GM18520 (cell line): ENCODE measurements at regions not wholly inside any gene's neighbourhood (a gene's known extent, or its start where the extent isn't known, plus 50 kb on each side); places are given as distances from the start of the nearest gene placed in this dataset.
A peak's percentile ranks its signal among the peaks of the same experiment; 100 is the strongest.

Source experiments
- ATAC-seq: cut with Tn5 transposase; IDR thresholded peaks from one replicate; pipeline ENCODE4 v1.9.1; 2021; ENCODE audit not compliant: unreplicated experiment

DNA sequence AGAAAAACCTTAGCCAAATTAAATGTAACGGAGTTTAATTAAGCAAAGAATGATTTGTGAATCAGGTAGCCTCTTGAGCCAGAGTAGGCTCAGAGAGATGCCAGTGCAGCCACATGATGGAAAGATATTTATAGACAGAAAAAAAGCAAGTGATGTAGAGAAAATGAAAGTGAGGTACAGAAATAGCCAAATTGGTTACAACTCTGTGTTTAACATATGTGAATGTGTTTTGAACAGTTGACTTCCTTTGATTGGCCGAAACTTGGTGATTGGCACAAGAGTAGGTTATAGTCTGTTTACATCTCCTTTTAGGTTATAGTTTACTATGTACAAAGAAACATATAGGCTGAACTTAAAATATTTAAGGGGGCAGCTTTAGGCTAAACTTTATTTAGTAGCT is 459.9 kb upstream of the BOD1L1 start:
- ATAC-seq: peak; percentile 74

- ATAC-seq: no peak
Measured at GRCh38 chr4:14087921-14088320, 460.4 kb upstream of the BOD1L1 start.

GRCh38 chr4:14091531-14091930 is 464.0 kb upstream of the BOD1L1 start:
- ATAC-seq: no peak

DNA sequence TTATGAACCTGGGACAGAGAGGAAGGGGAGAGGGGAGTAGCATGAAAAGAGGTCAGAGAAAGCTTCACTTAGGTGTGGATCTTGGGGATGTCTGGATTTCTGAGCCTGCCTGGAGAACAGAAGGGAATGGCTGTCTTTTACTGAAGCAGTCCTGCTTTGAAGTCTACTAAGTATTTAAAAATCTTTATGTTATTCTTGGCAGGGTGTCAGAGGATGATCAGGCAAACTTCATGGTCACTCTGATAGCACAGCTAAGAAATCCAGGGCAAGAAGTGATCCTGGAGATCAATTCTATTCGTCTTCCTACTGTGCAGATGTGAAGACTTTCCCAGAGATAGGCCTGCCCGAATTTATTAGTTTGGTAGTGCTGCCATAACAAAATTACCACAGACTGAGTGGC is 464.4 kb upstream of the BOD1L1 start:
- ATAC-seq: no peak

GRCh38 chr4:14092741-14093140 is 465.2 kb upstream of the BOD1L1 start:
- no peak for ATAC-seq

GRCh38 chr4:14095831-14096230 is 468.3 kb upstream of the BOD1L1 start:
- ATAC-seq: no peak

DNA sequence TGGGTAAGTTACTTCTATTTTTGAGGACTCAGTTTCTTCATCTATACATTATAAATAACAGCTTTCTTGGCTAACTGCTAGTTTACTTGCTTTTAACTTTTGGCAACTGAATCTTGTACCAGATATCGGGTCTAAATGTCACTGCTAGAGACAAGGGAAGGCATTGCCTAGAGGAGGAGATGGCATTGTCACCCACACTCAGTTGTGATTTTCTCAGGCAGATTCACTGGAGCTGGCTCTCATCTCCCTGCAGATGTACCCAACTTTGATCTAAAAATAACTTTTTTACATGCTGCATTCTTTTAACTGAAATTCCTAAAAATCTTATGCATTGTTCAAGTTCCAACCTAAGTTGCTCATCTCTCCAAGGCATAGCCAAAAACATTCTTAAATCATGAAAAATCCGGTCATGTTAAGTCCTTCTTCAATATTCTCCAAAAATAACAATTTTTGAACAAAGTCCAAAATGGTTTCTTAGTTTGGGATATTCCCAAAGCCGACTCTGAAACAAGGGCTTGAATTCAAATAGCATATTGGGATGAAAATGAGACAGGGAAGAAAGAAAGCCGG is 469.0 kb upstream of the BOD1L1 start:
- ATAC-seq: no peak

- ATAC-seq: no peak
Measured at GRCh38 chr4:14100349-14100748, 472.8 kb upstream of the BOD1L1 start.

GRCh38 chr4:14110407-14110806 is 482.9 kb upstream of the BOD1L1 start:
- no peak for ATAC-seq

- no peak for ATAC-seq
Measured at GRCh38 chr4:14111730-14112181, 484.2 kb upstream of the BOD1L1 start.

DNA sequence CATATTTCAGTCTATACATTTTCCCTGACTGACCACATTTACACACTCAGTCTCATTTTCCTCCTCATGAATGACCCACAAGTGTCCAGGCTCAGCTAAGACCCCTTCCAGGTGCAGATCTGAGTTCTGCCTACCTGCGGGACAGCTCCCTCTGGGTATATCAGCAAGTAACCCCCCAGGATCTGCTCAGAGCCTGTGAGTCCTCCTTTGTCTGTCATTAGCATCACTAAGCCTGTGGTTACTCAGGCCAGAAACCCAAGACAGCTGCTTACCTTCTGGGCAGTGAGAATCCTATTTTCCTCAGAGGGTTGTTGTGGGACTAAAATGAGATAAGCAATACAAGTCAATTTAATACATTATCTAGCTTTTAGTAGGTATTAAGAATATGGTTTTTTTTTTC is 487.6 kb upstream of the BOD1L1 start:
- ATAC-seq: no peak

GRCh38 chr4:14117575-14118238 is 490.2 kb upstream of the BOD1L1 start:
- no peak for ATAC-seq

DNA sequence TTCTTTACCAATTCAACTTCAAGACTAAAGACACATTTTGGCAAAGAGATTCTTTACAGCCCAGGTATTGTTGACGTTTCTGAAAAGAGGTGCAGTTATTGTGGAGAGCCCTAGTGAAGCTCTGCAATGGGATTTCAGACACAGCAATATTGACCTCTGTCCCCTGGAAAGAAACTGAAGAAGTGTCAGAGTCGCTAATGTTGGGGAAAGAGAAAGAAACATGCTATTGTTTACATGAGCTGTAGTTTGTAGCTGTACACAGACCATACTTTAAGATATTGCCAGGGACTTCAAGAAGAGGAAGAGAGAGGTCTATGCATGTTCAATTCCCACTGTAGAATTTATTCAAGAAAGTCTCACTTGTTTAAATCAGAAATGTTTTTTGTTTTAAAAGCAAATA is 497.3 kb upstream of the BOD1L1 start:
- ATAC-seq: no peak

DNA sequence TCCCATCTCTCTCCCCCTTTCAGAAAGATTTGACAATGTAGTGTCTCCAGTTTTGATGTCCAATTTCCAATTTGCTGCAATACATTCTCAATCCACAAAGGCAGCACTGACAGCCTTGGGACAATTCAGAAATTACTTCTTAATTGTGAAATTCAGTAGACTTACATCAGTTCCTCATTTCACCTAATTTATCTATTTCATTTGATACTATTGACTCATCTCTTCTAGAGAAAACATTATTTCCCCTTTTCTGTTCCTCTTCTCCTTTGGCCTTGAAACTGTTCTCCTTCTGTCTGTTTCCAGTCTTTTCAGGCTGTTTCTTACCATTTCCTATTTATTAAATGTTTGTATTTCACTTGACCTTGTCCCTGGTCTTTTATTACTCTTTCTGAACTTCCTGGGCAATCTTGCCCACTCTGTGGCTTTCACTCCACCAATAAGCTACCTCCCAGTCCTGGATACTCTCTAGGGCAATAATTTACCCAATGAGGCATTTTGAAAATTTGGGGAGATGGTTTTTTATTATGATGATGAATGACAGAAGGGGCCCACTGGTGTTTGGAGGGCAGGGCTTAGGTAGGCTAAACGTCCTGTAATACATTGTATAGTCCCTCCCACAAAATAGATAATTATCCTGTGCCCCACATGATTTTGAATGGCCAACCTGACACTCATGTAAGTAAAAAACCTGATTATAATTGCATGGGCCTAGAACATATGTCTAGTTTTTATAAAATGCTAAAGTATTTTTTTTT is 498.0 kb upstream of the BOD1L1 start:
- ATAC-seq: peak; percentile 82

GRCh38 chr4:14130551-14130950 is 503.0 kb upstream of the BOD1L1 start:
- no peak for ATAC-seq

DNA sequence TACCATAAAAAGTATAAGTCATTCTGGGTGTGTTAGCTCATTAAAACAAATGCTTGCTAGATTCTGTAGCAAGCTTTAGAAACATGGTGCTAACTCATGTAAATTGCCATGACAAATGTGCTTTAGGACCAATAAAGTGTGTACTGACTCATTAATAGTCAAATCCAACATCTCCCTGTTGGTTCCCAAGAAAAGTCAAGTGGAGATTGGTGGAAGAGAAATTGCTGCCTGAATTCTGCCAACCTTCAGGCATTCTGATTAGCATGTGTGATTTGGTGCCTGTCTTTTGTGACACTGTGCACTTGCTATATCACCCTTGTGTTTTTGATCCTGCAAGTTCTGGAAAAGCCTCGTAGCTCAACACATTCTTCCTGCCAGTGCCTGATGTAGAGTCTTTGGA is 503.8 kb upstream of the BOD1L1 start:
- ATAC-seq: no peak

- ATAC-seq: no peak
Measured at GRCh38 chr4:14132301-14132700, 504.8 kb upstream of the BOD1L1 start.

DNA sequence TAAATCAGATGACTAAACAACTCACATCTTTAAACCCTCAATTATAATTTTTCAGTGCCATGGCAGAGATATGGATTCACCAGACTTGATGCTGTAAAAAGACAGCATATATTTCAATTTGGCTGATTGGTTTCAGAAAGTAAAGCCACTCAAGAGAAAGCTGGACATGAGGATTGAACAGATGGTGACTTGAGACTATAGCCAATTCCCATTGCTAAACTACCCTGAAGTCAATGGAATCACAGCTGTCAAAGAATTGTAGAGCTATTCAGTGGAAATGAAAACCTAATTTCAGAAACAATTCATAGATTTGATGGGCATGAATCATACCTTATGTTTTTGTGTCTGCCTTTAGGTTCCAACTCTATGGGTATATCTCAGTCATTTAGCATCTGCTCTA is 510.6 kb upstream of the BOD1L1 start:
- no peak for ATAC-seq

- ATAC-seq: no peak
Measured at GRCh38 chr4:14143892-14144291, 516.4 kb upstream of the BOD1L1 start.

DNA sequence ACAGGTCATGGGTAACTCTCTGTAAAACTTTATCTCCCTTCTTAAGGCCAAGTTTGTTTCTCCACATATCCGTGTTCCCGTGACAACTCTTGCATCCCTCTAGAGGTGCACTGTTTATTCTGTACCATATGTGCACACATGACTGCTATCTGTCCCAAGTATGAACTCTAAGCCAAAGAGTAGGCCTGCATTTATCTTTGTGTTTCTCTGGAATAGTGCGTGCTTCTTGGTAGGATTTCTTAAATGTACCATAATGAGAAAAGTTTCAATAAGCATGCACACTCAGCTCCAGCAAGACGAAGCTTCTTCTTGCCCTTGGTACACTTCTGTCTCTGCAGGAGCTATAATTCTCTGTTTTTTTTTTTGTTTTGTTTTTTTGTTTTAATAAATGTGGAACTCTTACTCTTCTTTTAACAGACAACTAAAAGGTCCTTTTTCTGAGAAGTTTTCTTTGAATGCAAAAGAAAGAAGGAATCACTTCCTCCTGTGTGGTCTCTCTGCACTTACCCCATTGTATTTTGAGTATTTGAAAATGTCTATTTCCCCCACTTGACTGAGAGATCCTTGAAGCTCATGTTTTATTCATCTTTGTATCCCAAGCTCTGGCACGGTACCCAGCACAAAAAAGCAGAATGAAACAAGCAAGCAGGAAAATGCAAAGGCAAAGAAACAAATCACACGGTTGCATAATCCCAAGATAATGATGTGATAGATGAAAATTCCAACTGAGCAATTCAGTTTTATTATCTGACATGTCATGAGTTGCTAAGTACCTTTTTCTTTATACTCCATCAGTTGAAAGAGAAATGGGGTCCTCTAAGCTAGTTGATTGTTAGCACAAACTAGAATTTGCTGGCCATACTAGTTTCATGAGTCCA is 521.9 kb upstream of the BOD1L1 start:
- ATAC-seq: no peak

- no peak for ATAC-seq
Measured at GRCh38 chr4:14151101-14151500, 523.6 kb upstream of the BOD1L1 start.
